ENCODE measurements at regions not wholly inside any gene's neighbourhood (a gene's known extent, or its start where the extent isn't known, plus 50 kb on each side); places are given as distances from the start of the nearest gene placed in this dataset.
A peak's percentile ranks its signal among the peaks of the same experiment; 100 is the strongest.
"Not testable (repeated sequence)": the region's sequence is repeated elsewhere in the genome, so short reads cannot be mapped to it uniquely, and the experiment has no call there.

DNA sequence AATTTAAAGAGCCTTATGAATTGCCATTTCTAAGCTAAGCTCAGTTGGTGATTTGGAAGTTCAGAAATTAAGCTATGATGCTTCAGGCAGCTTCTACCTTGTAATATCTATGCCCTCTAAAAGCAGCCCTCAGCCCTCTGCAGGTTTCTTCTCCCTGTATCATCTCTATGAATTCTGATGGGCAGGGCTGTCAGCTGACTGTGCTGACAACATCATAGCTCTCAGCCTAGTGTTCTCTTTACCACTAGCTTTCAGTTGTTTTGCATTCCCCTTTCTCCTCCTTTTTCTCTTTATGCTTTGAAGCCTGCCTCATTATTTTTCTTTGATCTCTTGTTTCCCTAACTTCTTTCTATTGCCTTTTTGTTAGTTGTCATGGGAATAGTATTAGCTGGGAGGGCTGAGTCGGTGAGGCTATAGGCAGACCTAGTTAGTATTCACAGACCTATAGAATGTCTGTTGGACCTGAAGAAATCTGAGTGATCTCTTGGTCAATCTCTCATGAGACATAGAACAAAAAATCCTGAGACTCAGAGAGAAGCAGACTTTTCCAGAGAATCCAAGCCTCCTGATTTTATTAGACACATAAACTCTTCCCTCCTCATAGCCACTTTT, 535.4 kb downstream of the RAB38 start:
- no peak for DNase-seq (ENCODE audit: low spot score)

DNA sequence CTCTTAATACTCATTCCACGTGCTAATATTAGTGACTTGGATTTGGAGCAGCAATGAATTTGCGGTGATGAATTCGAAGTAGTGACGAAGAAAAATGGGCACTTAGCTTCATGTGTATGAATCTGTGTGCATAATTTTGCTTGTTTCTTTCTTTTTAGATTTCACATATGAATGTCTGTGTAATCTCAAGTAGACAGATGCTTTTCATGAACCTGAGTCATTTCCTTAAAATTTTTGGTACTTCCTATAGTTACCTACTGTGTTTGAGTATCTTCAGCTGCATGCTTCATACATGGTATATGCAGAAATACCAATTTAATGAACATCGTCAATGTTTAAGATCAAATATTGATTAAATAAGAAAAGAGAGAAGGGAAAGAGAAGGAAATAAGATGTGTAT, 540.2 kb downstream of the RAB38 start:
- DNase-seq (ENCODE audit: low spot score): no peak

DNA sequence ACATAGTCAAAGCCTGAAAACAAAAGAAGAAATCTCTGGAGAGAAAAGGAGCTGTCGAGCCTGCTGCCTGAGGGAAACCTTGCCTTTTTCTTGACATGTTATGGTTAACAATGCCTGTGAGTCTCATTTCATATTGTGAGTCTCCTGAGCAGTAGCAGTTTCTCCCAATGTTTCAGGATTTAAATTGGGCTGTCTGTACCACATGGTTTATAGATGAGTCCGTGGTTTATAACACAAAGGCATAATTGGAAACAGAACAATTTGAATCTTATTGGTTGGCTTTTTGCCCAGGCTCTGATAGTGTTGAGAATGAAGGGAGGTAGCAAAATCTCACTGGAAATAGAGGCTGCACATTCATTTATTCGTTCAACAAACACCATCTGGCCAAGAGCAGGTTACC, 540.9 kb downstream of the RAB38 start:
- DNase-seq (ENCODE audit: low spot score): no peak

DNA sequence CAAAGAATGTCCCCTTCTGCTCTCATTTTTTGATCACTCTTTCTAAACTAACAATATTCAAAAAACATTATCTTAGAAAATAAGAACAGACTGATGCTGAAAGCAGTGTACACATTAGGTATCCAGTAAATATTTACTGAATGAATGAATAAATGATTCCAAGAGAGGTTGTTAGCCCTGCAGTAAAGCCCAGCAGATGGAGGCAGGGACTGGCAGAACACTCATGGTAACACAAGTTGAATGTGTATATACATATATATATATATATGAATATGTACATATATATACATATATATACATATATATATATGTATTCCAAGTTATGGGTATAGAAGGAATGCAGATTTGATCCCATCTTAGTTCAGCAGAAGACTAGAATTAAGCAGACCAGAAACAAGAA, 546.3 kb downstream of the RAB38 start:
- no peak for DNase-seq (ENCODE audit: low spot score)

DNA sequence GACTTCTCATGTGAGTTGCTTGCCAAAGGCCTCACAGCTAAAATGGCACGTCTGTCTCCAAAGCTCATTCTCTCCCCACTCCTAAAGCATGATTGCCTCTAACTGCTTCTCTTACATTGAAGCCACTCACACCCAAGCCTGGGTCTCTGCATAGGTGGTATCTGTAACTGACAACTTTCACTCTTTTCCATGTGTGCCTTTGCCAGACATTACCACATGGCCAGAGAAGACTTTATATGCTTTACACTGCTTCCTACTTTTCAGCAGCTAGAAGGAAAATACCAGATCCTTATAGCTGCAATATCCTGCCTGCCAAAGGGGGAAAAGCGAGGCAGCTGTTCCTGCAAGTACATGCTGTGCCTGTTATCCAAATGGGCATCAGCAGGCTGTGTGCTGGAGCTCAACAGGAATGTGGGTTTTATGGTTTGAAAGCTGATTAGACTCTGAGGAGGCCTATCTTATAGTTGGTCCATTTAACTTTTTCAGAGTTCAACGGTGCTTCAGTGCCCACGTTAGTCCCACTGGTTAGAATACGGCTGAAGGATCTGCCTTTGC, 547.1 kb downstream of the RAB38 start:
- no peak for DNase-seq (ENCODE audit: low spot score)

DNA sequence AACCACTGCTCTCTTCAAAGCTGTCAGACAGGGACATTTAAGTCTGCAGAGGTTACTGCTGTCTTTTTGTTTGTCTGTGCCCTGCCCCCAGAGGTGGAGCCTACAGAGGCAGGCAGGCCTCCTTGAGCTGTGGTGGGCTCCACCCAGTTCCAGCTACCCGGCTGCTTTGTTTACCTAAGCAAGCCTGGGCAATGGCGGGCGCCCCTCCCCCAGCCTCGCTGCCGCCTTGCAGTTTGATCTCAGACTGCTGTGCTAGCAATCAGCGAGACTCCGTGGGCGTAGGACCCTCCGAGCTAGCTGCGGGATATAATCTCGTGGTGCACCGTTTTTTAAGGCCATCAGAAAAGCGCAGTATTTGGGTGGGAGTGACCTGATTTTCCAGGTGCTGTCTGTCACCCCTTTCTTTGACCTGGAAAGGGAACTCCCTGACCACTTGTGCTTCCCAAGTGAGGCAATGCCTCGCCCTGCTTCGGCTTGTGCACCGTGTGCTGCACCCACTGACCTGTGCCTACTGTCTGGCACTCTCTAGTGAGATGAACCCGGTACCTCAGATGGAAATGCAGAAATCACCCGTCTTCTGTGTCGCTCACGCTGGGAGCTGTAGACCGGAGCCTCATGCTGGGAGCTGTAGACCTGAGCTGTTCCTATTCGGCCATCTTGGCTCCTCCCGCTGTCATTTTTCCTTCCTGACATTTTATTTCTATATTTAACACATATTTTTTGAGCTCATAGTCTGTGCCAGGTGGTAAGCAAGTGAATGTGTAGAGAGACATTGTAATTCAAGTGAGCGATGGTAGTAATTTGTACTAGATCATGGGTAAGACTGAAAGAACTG, 551.5 kb downstream of the RAB38 start:
- not testable (repeated sequence) for DNase-seq (ENCODE audit: low spot score)

DNA sequence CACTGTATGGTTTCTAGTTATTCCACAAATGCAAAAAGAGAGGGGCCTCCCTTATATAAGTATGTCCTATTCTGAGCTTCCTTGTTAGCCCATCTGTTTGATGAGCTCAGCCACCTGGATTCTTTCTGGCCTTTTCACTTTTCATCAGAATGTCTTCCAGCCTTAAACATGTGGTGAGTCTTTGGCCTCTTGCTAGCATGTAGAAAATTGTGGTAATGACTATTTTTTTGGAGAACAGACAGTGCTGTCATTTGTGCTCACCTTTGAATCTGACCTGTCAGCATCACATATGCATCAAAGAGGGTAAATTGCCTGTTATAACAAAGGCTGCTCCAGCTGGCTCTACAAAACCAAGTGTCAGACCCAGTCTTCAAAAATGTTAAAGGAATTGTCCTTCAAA, 558.7 kb downstream of the RAB38 start:
- DNase-seq (ENCODE audit: low spot score): no peak

DNA sequence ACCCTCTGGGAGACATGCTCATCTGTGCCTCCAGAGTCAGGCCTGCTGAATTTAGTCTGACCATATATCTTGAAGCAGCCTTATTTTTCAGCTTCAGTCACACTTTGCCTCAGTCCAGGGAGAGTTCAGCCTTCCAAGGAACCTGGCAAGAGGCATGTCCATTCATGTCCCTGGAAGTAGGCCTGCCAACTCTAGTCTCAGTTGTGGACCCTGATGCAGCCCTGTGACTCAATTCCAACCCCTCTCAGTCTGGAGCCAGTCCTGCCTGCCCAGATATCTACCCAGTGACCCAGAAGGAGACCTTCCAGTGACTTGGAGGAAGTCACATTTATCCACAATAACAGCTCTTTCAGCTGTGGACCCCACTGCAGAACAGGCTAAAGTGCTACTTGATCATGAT, 566.6 kb downstream of the TMEM135 start:
- no peak for DNase-seq (ENCODE audit: low spot score)

DNA sequence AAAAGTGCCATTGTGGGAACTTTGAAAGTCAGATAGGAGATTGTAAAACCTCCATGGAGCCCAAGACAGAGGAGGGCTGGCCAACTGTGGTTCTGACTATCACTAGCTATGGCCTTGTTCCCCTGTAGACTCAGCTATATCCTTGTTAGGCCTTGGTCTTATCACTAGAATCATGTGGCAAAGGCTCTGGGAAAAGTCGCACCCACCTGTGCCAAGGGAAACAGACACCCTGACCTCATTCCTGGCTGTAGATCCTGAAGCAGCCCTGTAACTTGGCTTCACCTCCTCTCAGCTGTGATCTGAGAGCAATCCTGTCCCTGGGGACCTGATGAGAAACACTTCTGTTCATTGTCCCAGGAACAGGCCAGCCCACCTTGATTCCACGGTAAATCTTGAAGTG, 566.2 kb downstream of the TMEM135 start:
- peak; percentile 12 for DNase-seq (ENCODE audit: low spot score)

DNA sequence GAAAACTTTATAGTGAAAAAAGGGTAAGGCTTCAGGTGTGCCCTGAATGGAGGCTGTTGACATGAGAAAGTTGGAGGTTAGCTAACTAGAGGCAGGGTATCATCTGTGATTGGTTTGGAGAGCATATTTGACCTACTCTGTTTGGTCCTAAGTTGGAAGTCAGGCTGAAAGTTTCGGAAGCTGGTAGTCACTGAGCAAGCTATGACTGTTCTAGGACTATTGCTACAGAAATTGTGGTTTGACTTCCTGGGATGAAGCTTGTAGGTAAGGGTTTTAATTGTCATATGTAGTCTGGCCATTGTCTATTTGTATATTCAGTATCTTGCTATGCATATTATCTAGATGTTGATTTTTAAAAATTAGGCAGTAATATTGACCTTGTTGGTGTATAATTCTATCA, 565.0 kb downstream of the TMEM135 start:
- DNase-seq (ENCODE audit: low spot score): no peak

DNA sequence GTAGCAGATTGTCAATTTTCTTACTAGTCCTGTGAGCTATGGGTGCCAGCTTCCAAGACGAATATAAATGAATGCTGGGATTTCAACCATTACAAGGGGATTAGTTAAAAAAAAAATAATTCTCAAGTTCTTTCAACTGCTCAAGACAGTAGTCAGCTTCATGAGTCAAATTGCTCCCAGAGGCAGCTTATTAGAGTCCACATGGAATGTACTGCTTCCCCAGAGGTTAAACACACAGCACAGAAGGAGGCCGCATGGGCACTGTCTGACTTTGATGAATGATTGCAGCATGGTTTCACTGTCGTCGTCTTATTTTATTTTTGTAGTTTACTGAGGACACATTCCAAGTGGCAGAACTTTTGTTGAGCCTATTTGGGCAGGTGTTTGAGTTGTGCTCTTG, 563.2 kb downstream of the TMEM135 start:
- DNase-seq (ENCODE audit: low spot score): no peak

DNA sequence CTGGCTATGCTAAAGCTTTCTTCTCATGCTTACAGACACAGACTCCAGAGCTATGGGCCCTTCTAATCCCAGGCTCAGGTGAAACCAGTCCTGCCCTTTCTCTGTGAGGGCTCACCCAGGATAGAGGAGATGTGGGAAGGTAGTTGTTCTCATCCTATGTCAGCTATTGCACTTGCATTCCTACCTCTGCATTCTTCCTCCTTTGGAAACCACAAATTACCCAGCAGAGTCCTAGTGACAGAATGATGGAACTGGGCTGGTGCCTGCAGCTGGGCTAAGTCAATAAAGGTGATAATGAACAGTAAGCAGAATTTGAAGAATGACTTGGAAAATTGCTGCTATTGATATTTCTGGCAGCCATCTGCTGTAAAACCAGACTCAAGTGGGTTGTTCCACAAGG, 560.0 kb downstream of the TMEM135 start:
- DNase-seq (ENCODE audit: low spot score): no peak

DNA sequence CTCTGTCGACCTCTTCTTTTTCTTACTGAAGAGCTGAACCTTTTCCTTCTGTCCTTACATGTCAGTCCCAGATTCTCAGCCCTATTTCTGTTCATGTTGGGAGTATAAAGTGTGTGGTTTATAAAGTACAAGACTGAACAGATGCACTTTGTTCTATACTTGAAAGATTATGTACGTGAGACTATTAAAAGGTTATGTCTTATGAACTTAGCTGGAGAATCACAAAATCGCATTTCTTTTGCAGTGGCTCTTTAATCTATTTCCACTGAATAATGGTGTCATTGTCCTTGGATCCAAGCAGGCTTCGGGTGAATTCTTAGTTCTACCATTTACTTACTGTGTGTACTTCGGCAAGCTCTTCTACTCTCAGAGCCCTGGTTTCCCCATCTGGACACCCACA, 558.4 kb downstream of the TMEM135 start:
- no peak for DNase-seq (ENCODE audit: low spot score)

DNA sequence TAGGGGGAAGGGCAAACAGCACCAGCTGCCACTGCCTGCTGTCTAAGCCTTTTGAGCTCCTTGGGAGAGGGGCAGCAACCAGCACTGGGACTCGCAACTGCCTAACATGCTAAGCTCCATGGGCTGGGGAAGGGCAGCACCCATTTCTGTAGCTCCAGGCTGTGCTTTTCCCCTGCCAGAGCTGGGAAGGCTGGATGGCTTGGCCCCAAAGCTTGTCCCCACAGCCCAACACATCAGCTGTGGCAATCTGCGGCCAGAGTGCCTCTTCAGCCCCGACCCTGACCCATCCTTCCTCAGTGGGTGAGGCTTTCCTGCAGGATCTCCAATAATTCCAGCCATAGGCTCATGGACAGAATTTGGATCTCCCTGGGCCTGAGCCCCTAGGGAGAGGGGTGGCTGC, 551.3 kb downstream of the TMEM135 start:
- DNase-seq (ENCODE audit: low spot score): no peak

DNA sequence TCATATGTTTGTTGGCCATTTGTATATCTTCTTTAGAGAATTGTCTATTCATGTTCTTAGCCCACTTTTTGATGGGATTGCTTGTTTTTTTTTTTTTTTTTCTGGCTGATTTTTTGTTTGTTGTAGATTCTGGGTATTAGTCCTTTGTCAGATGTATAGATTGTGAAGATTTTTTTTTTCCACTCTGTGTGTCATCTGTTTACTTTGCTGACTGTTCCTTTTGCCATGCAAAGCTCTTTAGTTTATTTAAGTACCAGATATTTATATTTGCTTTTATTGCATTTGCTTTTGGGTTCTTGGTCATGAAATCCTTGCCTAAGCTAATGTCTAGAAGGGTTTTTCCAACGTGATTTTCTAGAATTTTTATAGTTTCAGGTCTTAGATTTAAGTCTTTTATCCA, 547.9 kb downstream of the TMEM135 start:
- not testable (repeated sequence) for DNase-seq (ENCODE audit: low spot score)

DNA sequence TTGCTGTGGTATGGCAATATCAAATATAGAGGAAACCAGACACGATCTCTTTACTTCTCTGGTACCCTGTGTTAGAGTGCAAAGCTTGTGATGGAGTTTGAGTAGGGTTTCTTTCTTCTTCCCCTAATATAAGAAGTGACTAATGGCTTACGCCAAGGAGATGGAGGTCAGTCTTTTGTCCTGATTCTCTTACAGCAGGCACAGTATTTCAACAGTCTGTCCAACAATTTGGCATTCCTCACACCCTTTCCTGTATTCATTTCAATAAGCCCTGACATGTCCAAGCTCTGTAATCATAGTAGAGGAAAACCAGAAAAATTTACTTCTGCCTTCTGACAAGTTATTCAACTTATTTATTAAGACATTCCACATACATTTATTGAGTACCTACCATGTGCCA, 546.2 kb downstream of the TMEM135 start:
- no peak for DNase-seq (ENCODE audit: low spot score)

DNA sequence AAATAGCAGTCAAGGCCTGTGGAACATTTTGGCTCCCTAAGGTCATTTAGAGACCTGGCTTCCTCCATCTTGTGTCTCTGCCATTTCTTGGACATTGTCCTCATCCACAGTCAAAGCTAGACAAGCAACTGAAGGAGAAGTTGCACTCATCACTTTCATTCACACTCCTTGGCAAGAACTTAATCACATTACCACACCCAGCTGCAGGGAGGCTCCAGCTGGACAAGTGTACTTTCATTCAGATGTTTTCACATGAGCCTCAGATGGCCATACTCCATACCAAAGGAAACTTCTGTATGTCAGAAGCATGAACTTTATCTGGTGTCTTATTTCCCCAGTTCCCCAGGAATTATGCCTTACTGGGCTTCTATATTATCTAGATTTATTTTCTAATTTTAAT, 537.4 kb downstream of the TMEM135 start:
- DNase-seq (ENCODE audit: low spot score): no peak

DNA sequence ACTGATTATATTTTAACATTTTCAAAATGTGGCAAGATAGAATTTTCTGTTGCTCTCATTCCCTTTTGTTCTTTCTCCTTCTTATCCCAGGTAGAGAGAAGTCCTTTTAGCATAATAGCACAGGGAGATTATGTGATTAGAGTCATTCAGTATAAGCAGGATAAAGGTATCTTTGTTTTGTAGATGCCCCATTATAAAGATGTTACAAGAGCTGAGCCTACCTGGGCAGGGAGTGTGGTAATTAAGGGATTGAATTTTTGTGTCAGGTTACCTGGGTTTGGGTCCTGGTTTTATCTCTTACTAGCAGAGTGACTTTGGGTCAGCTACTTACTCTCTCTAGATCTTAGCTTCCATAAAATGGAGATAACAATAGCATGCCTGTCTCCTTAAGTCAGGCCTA, 536.5 kb downstream of the TMEM135 start:
- no peak for DNase-seq (ENCODE audit: low spot score)

DNA sequence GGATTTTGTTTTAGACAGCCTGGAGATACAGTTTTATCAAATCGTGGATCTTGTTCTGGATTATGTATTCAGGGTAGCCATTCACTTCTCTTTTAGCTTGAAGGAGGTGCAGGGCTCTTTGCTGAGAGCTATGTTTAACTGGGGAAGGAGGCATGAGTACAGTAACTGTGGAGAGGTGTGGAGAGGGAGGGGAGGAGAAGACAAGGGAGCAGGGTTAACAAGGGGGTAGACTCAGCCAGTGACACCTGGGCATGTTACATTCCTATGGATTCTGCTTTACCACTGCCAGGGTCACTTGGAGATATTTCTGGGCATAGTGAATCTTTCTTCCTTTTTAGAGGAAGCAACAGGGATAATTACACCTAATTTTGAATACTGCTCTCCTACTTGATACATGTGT, 536.0 kb downstream of the TMEM135 start:
- DNase-seq (ENCODE audit: low spot score): no peak

DNA sequence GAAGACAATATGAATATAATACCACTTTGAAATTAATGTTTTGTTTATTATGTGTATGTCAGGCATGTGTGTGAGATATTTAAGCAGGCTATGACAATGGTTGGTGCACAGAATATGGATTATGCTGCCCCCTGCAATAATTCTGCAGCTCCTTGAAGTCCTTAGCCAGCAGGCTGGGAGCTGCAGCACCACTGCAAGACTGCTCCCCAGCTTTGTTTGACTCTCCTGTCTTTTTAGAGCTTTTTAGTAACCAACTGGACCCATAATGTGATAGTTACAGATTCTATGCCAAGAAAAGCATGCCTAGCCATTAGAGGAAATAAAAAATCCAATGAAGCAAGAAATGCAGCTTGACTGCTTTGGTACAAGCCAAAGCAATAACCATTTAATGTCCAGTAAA, 535.1 kb downstream of the TMEM135 start:
- DNase-seq (ENCODE audit: low spot score): no peak

DNA sequence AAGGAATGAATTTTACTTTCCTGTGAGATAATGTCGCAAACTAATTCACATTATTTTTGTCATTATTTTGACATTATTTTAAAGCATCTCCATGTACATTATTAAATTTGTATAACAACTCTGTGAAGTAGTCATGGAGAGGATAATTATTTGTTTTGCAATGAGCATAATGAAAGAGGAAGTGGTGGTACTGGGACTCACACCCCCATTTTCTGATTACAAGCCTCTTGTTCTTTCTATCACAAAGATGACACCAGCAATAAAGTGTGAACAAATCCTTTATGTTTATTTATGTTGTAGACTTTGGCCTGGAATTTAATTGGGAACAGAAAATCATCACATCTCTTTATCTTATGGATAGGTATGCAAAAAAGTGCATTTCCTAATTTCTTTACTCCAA, 522.6 kb downstream of the TMEM135 start:
- DNase-seq (ENCODE audit: low spot score): no peak

DNA sequence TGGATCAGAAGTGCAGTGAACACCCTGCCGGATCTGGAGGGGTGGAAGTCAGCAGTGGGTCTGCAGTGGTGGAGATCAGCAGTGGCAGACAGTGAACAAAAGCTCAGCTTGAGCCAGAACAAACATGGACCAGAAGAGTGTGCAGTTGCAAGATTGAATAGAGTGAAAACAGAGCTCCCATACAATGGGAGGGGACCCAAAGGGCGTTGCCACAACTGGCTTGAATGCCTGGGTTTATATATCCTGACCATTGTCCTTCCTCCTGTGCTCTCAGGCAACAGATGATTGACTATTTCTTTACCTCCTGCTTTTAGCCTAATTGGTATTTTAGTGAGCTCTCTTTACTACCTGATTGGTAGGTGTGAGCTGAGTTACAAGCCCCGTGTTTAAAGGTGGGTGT, 522.1 kb downstream of the TMEM135 start:
- not testable (repeated sequence) for DNase-seq (ENCODE audit: low spot score)

DNA sequence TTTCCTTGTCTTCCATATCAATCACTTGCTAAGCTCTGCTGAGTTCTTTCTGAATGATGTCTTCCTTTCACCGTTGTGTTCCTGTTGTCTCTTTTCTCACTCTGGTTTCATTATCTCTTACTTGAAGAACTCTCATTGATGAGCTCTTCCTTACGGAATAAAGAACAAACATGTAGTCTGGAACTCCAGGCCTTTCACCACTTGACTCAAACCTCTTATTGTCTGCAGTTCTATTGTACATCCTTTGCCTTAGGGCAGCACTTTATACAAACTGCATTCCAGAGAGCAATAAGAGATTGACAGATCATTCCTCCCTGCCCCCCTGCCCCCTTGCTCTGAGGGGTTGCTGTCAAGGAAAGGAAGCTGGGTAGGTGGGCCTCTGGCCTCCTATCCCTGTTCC, 517.4 kb downstream of the TMEM135 start:
- no peak for DNase-seq (ENCODE audit: low spot score)

All from mucosa of gallbladder (tissue), 1 donor.